DOHH2 (cell line): ENCODE measurements at regions not wholly inside any gene's neighbourhood (a gene's known extent, or its start where the extent isn't known, plus 50 kb on each side); places are given as distances from the start of the nearest gene placed in this dataset.

Experiments used
- EZH2phosphoT487 ChIP-seq: fragments of 200-600 bp; sonication (generic); IDR thresholded peaks from 2 replicates; pipeline ENCODE4 v1.6.1; 2017; ENCODE audit warnings: borderline replicate concordance, mild to moderate bottlenecking, antibody characterized with exemption, low read length, moderate library complexity, mixed read lengths
- TF ChIP-seq, protein P1 (sequence below): fragments of 200-600 bp; sonication (generic); IDR thresholded peaks from one replicate; pipeline ENCODE4 v1.5.1; 2014; ENCODE audit warnings: antibody characterized with exemption, mild to moderate bottlenecking, low read depth, low read length; ENCODE audit not compliant: poor library complexity, severe bottlenecking

DNA sequence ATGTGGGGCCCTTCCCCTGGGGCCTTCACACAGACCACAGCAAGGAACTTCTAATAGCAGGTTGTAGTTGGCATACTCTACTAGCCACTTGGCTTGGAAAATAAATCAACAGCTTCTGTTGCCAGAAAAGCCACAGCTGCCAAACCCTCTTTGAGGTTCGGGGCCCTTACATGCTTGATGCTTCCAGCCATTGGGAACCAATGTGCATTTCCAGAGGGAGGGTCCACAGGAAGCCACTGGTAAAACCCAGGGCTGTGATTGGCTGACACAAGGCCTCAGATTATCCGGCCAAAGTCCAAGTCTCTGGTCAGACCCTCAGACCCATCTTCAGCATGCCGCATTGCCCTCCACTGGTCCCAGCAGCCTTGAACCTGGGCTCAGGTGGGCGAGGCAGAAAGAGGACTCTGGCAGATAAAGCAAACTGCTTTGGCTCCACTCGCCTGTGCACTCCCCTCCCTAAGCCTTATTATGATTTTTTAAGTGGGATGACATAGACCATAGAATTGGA, 214.4 kb downstream of the BCL11B start:
- TF ChIP-seq, protein P1, sequence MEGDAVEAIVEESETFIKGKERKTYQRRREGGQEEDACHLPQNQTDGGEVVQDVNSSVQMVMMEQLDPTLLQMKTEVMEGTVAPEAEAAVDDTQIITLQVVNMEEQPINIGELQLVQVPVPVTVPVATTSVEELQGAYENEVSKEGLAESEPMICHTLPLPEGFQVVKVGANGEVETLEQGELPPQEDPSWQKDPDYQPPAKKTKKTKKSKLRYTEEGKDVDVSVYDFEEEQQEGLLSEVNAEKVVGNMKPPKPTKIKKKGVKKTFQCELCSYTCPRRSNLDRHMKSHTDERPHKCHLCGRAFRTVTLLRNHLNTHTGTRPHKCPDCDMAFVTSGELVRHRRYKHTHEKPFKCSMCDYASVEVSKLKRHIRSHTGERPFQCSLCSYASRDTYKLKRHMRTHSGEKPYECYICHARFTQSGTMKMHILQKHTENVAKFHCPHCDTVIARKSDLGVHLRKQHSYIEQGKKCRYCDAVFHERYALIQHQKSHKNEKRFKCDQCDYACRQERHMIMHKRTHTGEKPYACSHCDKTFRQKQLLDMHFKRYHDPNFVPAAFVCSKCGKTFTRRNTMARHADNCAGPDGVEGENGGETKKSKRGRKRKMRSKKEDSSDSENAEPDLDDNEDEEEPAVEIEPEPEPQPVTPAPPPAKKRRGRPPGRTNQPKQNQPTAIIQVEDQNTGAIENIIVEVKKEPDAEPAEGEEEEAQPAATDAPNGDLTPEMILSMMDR = no peak
- TF ChIP-seq EZH2phosphoT487 = no peak
